Ishikawa (cell line): ENCODE measurements at regions not wholly inside any gene's neighbourhood (a gene's known extent, or its start where the extent isn't known, plus 50 kb on each side); places are given as distances from the start of the nearest gene placed in this dataset.

Experiments
- CEBPB ChIP-seq: IDR thresholded peaks from 2 replicates; pipeline ENCODE4 v1.6.1; 2012
- CREB1 ChIP-seq: IDR thresholded peaks from 2 replicates; pipeline ENCODE4 v1.6.1; 2012; ENCODE audit warnings: low read depth
- EGR1 ChIP-seq: IDR thresholded peaks from 2 replicates; pipeline ENCODE4 v1.6.1; 2012
- EP300 ChIP-seq: IDR thresholded peaks from 2 replicates; pipeline ENCODE4 v1.6.1; 2012; ENCODE audit warnings: borderline replicate concordance
- FOXM1 ChIP-seq: IDR thresholded peaks from 2 replicates; pipeline ENCODE4 v1.6.1; 2012; ENCODE audit warnings: low read depth, borderline replicate concordance
- MAX ChIP-seq: IDR thresholded peaks from 2 replicates; pipeline ENCODE4 v1.6.1; 2012
- NFIC ChIP-seq: IDR thresholded peaks from 2 replicates; pipeline ENCODE4 v1.6.1; 2012
- RAD21 ChIP-seq: IDR thresholded peaks from 2 replicates; pipeline ENCODE4 v1.6.1; 2012; ENCODE audit warnings: low read depth
- TAF1 ChIP-seq: IDR thresholded peaks from 2 replicates; pipeline ENCODE4 v1.6.1; 2012; ENCODE audit warnings: low read depth, mild to moderate bottlenecking
- TCF12 ChIP-seq: IDR thresholded peaks from 2 replicates; pipeline ENCODE4 v1.6.1; 2012; ENCODE audit warnings: low read depth
- TEAD4 ChIP-seq: IDR thresholded peaks from 2 replicates; pipeline ENCODE4 v1.6.1; 2012
- YY1 ChIP-seq: IDR thresholded peaks from 2 replicates; pipeline ENCODE4 v1.6.1; 2012; ENCODE audit warnings: low read depth
- ZBTB7A ChIP-seq: IDR thresholded peaks from 2 replicates; pipeline ENCODE4 v1.6.1; 2012; ENCODE audit warnings: low read depth
- TF ChIP-seq, protein P1 (sequence below): IDR thresholded peaks from 2 replicates; pipeline ENCODE4 v1.6.1; 2012
- TF ChIP-seq, protein P2 (sequence below): IDR thresholded peaks from 2 replicates; pipeline ENCODE4 v1.6.1; 2012; ENCODE audit warnings: low read depth, mild to moderate bottlenecking

DNA sequence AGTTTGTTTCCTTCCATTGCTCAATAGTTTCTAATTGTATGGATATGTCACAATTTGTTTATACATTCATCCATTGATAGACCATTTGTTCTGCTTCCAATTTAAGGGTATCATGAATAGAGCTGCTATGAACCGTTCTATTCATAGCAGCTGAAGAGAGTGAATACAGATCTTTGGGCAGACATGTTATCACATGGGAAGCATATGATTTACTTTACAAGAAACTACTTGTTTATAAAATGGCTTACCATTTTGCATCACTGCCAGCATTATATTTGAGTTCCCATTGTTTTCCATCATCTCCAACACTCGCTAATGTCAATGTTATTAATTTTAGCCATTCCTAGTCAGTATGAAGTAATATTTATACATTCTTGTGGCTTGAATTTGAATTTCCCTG lies 549.0 kb downstream of the MAT2B start:
- TF ChIP-seq NFIC (no peak), TEAD4 (no peak), MAX (no peak), TAF1 (no peak), EP300 (no peak), TCF12 (no peak), ZBTB7A (no peak)

GRCh38 chr5:164057121-164057520 lies 551.7 kb downstream of the MAT2B start:
- TF ChIP-seq EGR1 (no peak), NFIC (no peak), CREB1 (no peak), RAD21 (no peak)
- TF ChIP-seq, protein P1, sequence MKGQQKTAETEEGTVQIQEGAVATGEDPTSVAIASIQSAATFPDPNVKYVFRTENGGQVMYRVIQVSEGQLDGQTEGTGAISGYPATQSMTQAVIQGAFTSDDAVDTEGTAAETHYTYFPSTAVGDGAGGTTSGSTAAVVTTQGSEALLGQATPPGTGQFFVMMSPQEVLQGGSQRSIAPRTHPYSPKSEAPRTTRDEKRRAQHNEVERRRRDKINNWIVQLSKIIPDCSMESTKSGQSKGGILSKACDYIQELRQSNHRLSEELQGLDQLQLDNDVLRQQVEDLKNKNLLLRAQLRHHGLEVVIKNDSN = no peak

- TF ChIP-seq EP300 (no peak), CREB1 (no peak), NFIC (no peak), TEAD4 (no peak), FOXM1 (no peak), EGR1 (no peak), CEBPB (no peak), TAF1 (no peak), MAX (no peak), TCF12 (no peak), YY1 (no peak), RAD21 (no peak), ZBTB7A (no peak)
- TF ChIP-seq, protein P2, sequence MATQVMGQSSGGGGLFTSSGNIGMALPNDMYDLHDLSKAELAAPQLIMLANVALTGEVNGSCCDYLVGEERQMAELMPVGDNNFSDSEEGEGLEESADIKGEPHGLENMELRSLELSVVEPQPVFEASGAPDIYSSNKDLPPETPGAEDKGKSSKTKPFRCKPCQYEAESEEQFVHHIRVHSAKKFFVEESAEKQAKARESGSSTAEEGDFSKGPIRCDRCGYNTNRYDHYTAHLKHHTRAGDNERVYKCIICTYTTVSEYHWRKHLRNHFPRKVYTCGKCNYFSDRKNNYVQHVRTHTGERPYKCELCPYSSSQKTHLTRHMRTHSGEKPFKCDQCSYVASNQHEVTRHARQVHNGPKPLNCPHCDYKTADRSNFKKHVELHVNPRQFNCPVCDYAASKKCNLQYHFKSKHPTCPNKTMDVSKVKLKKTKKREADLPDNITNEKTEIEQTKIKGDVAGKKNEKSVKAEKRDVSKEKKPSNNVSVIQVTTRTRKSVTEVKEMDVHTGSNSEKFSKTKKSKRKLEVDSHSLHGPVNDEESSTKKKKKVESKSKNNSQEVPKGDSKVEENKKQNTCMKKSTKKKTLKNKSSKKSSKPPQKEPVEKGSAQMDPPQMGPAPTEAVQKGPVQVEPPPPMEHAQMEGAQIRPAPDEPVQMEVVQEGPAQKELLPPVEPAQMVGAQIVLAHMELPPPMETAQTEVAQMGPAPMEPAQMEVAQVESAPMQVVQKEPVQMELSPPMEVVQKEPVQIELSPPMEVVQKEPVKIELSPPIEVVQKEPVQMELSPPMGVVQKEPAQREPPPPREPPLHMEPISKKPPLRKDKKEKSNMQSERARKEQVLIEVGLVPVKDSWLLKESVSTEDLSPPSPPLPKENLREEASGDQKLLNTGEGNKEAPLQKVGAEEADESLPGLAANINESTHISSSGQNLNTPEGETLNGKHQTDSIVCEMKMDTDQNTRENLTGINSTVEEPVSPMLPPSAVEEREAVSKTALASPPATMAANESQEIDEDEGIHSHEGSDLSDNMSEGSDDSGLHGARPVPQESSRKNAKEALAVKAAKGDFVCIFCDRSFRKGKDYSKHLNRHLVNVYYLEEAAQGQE = no peak
- TF ChIP-seq, protein P1 = no peak
Measured at GRCh38 chr5:164058621-164059020, 553.2 kb downstream of the MAT2B start.

GRCh38 chr5:164059471-164059870 lies 554.1 kb downstream of the MAT2B start:
- TF ChIP-seq, protein P1 = no peak
- TF ChIP-seq YY1 (no peak), NFIC (no peak), ZBTB7A (no peak), TCF12 (no peak), TAF1 (no peak), CREB1 (no peak), FOXM1 (no peak), RAD21 (no peak), MAX (no peak)
- TF ChIP-seq, protein P2 = no peak

- TF ChIP-seq YY1 (no peak), TCF12 (no peak), NFIC (no peak), MAX (no peak), EGR1 (no peak), RAD21 (no peak), CEBPB (no peak), CREB1 (no peak), TEAD4 (no peak), TAF1 (no peak), FOXM1 (no peak), EP300 (no peak), ZBTB7A (no peak)
- TF ChIP-seq, protein P2 = no peak
- TF ChIP-seq, protein P1 = no peak
Measured at GRCh38 chr5:164060786-164061355, 555.5 kb downstream of the MAT2B start.
